ENCODE measurements at regions not wholly inside any gene's neighbourhood (a gene's known extent, or its start where the extent isn't known, plus 50 kb on each side); places are given as distances from the start of the nearest gene placed in this dataset.

DNA sequence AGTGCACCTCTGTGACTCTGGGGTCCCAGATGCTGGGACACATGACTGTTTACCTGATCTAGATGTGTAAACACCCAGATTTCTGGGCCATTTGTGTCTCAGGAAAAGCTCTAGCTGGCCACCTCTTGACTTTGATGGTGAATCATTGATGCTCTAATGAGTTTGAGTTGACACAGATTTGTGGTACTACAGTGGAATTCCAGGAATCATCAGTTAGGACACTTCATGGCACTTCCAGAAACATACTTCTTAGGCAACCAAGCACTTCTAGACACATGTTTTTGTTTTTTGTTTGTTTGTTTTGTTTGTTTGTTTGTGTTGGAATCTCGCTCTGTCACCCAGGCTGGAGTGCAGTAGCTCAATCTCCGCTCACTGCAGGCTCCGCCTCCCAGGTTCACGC lies 302.2 kb upstream of the ZMIZ1 start:
- Histone ChIP-seq H3K4me1 (ENCODE audit: insufficient read depth, low read length, poor library complexity, severe bottlenecking) (no peaks in the 10 kb centered on the region), H3K27ac (ENCODE audit: low read depth, low read length, poor library complexity, severe bottlenecking) (no peak overlapping the region), H3K9me3 (ENCODE audit: low read depth, low read length, poor library complexity, severe bottlenecking) (no peaks in the 10 kb centered on the region), H3K36me3 (ENCODE audit: insufficient read depth, low read length, poor library complexity, severe bottlenecking) (no peaks in the 10 kb centered on the region), H3K4me3 (ENCODE audit: low read depth, low read length, poor library complexity, severe bottlenecking) (no peak overlapping the region), H3K27me3 (replicated peaks; ENCODE audit: insufficient read depth, low read depth, low read length, poor library complexity) (no peaks in the 10 kb centered on the region)
- ChIA-PET CTCF (no interaction called here), POLR2A (ENCODE audit: low non-redundant PET) (no interaction called here)
- no peak for DNase-seq (ENCODE audit: low spot score)
- TF ChIP-seq, protein P1, sequence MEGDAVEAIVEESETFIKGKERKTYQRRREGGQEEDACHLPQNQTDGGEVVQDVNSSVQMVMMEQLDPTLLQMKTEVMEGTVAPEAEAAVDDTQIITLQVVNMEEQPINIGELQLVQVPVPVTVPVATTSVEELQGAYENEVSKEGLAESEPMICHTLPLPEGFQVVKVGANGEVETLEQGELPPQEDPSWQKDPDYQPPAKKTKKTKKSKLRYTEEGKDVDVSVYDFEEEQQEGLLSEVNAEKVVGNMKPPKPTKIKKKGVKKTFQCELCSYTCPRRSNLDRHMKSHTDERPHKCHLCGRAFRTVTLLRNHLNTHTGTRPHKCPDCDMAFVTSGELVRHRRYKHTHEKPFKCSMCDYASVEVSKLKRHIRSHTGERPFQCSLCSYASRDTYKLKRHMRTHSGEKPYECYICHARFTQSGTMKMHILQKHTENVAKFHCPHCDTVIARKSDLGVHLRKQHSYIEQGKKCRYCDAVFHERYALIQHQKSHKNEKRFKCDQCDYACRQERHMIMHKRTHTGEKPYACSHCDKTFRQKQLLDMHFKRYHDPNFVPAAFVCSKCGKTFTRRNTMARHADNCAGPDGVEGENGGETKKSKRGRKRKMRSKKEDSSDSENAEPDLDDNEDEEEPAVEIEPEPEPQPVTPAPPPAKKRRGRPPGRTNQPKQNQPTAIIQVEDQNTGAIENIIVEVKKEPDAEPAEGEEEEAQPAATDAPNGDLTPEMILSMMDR (conservative IDR thresholded peaks at IDR 0.05; ENCODE audit: low read depth, low read length), result no peak
- TF ChIP-seq EZH2 (IDR thresholded peaks at IDR 0.05; ENCODE audit: borderline replicate concordance, low read depth, low read length, poor library complexity, severe bottlenecking), result no peak
- no TSS peak for BruUV-seq (replicated peaks)
- intact Hi-C loops (cut with micrococcal nuclease; ENCODE audit: unreplicated experiment), result no loop called here

DNA sequence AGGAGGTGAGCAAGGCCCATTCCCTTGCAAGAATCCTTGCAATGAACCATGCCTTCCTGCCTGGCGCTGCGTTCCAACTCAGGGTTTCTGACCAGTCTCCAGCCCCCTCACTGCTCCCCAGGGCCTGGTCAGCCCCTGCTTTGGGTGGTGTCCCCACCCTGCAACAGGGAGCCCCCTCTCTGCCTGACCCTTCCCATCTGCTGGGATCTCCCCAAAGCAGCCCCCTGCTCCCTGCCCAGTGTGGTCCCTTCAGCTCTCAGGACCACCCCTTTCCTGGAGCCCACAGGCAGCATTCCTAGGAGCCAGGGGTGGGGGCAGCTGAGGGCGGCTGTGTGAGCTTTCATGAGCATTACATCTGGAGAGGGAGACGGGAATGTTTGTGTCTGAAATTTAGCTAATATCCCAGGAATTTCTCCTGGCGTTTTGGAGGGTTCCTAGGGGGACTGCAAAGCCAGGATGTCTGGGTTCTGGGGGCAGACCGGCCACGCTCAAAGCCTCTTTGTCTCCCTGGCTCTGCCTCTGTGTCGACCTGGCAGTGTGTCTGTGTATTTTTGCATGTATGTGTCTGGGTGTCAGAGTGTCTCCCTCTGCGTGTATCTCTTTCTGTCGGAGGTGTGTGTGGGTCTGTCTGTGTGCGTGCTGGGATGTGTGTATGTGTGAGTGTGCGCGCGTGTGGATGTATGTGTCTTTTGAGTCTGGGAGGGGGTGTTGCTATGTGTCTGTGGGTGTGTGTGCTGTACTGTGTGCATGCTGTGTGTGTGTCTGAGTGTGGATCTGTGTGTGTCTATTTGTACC lies 300.5 kb upstream of the ZMIZ1 start:
- Histone ChIP-seq H3K27ac (ENCODE audit: low read depth, low read length, poor library complexity, severe bottlenecking) (no peak overlapping the region), H3K27me3 (replicated peaks; ENCODE audit: insufficient read depth, low read depth, low read length, poor library complexity) (no peaks in the 10 kb centered on the region), H3K9me3 (ENCODE audit: low read depth, low read length, poor library complexity, severe bottlenecking) (no peaks in the 10 kb centered on the region), H3K4me1 (ENCODE audit: insufficient read depth, low read length, poor library complexity, severe bottlenecking) (no peaks in the 10 kb centered on the region), H3K4me3 (ENCODE audit: low read depth, low read length, poor library complexity, severe bottlenecking) (no peak overlapping the region), H3K36me3 (ENCODE audit: insufficient read depth, low read length, poor library complexity, severe bottlenecking) (no peaks in the 10 kb centered on the region)
- ChIA-PET POLR2A (ENCODE audit: low non-redundant PET) (no interaction called here), CTCF (no interaction called here)
- intact Hi-C loops (cut with micrococcal nuclease; ENCODE audit: unreplicated experiment), result no loop called here
- no peak for TF ChIP-seq EZH2 (IDR thresholded peaks at IDR 0.05; ENCODE audit: borderline replicate concordance, low read depth, low read length, poor library complexity, severe bottlenecking)
- TF ChIP-seq, protein P1 (conservative IDR thresholded peaks at IDR 0.05; ENCODE audit: low read depth, low read length), result no peak
- no peak for DNase-seq (ENCODE audit: low spot score)
- no TSS peak for BruUV-seq (replicated peaks)

DNA sequence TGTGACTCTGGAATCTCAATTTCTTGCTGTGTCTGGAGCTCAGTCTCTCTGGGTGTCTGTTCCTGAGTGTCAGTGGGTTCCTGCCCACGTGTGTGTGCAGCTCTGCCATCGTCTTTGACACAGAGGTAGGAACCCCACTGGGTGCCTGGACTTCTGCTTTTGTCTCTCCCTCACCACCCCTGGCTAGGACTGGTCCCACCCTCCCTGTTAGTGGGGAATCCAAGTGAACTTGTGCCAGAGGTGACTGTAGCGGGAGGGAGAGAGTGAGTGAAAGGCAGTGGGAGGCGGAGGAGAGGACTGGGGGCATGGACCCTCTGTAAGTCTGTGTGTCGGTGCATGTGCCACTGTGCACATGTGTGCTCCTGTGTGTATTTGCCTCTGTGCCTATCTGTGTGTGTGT lies 299.9 kb upstream of the ZMIZ1 start:
- ChIA-PET CTCF (no interaction called here), POLR2A (ENCODE audit: low non-redundant PET) (no interaction called here)
- no TSS peak for BruUV-seq (replicated peaks)
- Histone ChIP-seq H3K27me3 (replicated peaks; ENCODE audit: insufficient read depth, low read depth, low read length, poor library complexity) (no peaks in the 10 kb centered on the region), H3K4me3 (ENCODE audit: low read depth, low read length, poor library complexity, severe bottlenecking) (no peak overlapping the region), H3K36me3 (ENCODE audit: insufficient read depth, low read length, poor library complexity, severe bottlenecking) (no peaks in the 10 kb centered on the region), H3K4me1 (ENCODE audit: insufficient read depth, low read length, poor library complexity, severe bottlenecking) (no peaks in the 10 kb centered on the region), H3K9me3 (ENCODE audit: low read depth, low read length, poor library complexity, severe bottlenecking) (no peaks in the 10 kb centered on the region), H3K27ac (ENCODE audit: low read depth, low read length, poor library complexity, severe bottlenecking) (no peak overlapping the region)
- intact Hi-C loops (cut with micrococcal nuclease; ENCODE audit: unreplicated experiment), result no loop called here
- no peak for DNase-seq (ENCODE audit: low spot score)
- TF ChIP-seq EZH2 (IDR thresholded peaks at IDR 0.05; ENCODE audit: borderline replicate concordance, low read depth, low read length, poor library complexity, severe bottlenecking), result no peak
- TF ChIP-seq, protein P1 (conservative IDR thresholded peaks at IDR 0.05; ENCODE audit: low read depth, low read length), result no peak
